Thymus (tissue), 11 donors: ENCODE measurements at regions not wholly inside any gene's neighbourhood (a gene's known extent, or its start where the extent isn't known, plus 50 kb on each side); places are given as distances from the start of the nearest gene placed in this dataset.

Experiments used
- DNase-seq, 9 donors: peaks; one replicate each; pipeline ENCODE4 v3.0.0-alpha.2; 2013; ENCODE audit warnings: low spot score in 9 of 9, low read depth in 6 of 9, missing footprints in 1 of 9
- H3K27ac ChIP-seq, 2 donors: one replicate each; pipeline ENCODE4 v1.5.1; 2013; ENCODE audit warnings: control low read depth in 1 of 2, low read depth in 1 of 2, low read length in 1 of 2, mild to moderate bottlenecking in 1 of 2, moderate library complexity in 1 of 2
- H3K27me3 ChIP-seq, 2 donors: one replicate each; pipeline ENCODE4 v1.5.1; 2013; ENCODE audit warnings: low read length in 1 of 2; ENCODE audit not compliant: control insufficient read depth in 2 of 2, insufficient read depth in 1 of 2
- H3K36me3 ChIP-seq, 2 donors: one replicate each; pipeline ENCODE4 v1.5.1; 2013; ENCODE audit warnings: low read length in 1 of 2, mild to moderate bottlenecking in 1 of 2, moderate library complexity in 1 of 2; ENCODE audit not compliant: control insufficient read depth in 2 of 2, insufficient read depth in 2 of 2
- H3K4me1 ChIP-seq, 2 donors: one replicate each; pipeline ENCODE4 v1.5.1; 2013; ENCODE audit warnings: low read length in 2 of 2; ENCODE audit not compliant: control insufficient read depth in 2 of 2, insufficient read depth in 2 of 2
- H3K4me3 ChIP-seq, 2 donors: one replicate each; pipeline ENCODE4 v1.5.1; 2013; ENCODE audit warnings: low read length in 2 of 2, control low read depth in 1 of 2, mild to moderate bottlenecking in 1 of 2
- H3K9me3 ChIP-seq, 2 donors: one replicate each; pipeline ENCODE4 v1.5.1; 2013; ENCODE audit warnings: low read length in 1 of 2, mild to moderate bottlenecking in 1 of 2; ENCODE audit not compliant: control insufficient read depth in 2 of 2, insufficient read depth in 1 of 2
- WGBS: extraction: QIAGEN DNeasy Blood & Tissue Kit; methylation state at CpG from one replicate; pipeline ENCODE4 v1.1.7; 2013; 5-methylcytosine and 5-hydroxymethylcytosine counted together
- donor health status: healthy.

DNA sequence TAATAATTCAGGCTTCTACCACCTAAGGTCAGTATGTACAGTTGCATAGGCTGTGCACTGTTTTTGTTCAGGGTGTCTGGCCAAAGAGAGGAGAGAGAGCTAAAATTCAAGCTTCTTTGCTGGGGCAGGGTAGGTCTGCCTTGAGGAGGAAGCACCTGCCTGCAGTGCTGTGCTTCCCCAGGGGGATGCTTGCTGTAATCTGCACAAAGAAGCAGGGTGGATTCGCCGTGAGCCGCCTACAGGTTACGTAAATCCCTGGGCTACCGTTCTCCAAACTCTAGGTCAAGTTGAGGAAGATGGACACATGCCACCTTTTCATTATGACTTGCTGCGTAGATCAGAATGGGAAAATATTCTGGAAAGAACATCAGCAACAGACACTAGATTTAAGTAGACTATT is 543.3 kb downstream of the TNS3 start:
- H3K36me3 ChIP-seq: no peaks in the 10 kb centered on the region
- H3K9me3 ChIP-seq: no peaks in the 10 kb centered on the region
- peak overlapping the region in 1 of 2 donors; percentile 92 for H3K27ac ChIP-seq
- H3K4me1 ChIP-seq: peaks cover 2 to 19% of the 10 kb centered on the region in 2 donors
- WGBS: 80% methylated on average over 6 of the region's 6 CpGs
- no peaks in the 10 kb centered on the region for H3K27me3 ChIP-seq
- no peak overlapping the region for H3K4me3 ChIP-seq
- DNase-seq: peak in 6 of 9 donors; percentile 6 to 61 (median 20)

- Histone ChIP-seq H3K4me1 (peaks cover 2 to 19% of the 10 kb centered on the region in 2 donors), H3K36me3 (no peaks in the 10 kb centered on the region), H3K4me3 (no peak overlapping the region), H3K27me3 (no peaks in the 10 kb centered on the region), H3K27ac (no peak overlapping the region), H3K9me3 (no peaks in the 10 kb centered on the region)
- WGBS: 91% methylated on average over 7 of the region's 7 CpGs
- DNase-seq: no peak
Observed at GRCh38 chr7:47037607-47038006, 544.3 kb downstream of the TNS3 start.

GRCh38 chr7:47036909-47037308 is 545.0 kb downstream of the TNS3 start:
- Histone ChIP-seq H3K4me1 (peaks cover 2 to 19% of the 10 kb centered on the region in 2 donors), H3K27ac (no peak overlapping the region), H3K9me3 (no peaks in the 10 kb centered on the region), H3K27me3 (no peaks in the 10 kb centered on the region), H3K4me3 (no peak overlapping the region), H3K36me3 (no peaks in the 10 kb centered on the region)
- DNase-seq: no peak
- 86% methylated on average over 6 of the region's 6 CpGs for WGBS

- Histone ChIP-seq H3K4me3 (no peak overlapping the region), H3K9me3 (no peaks in the 10 kb centered on the region), H3K27ac (no peak overlapping the region), H3K4me1 (peaks cover 2 to 17% of the 10 kb centered on the region in 2 donors), H3K36me3 (no peaks in the 10 kb centered on the region), H3K27me3 (no peaks in the 10 kb centered on the region)
- 92% methylated on average over 2 of the region's 2 CpGs for WGBS
- DNase-seq: no peak
Observed at GRCh38 chr7:47035522-47035921, 546.4 kb downstream of the TNS3 start.

- Histone ChIP-seq H3K9me3 (no peaks in the 10 kb centered on the region), H3K36me3 (no peaks in the 10 kb centered on the region), H3K4me3 (no peak overlapping the region), H3K27ac (no peak overlapping the region), H3K27me3 (no peaks in the 10 kb centered on the region), H3K4me1 (peaks cover 0 to 11% of the 10 kb centered on the region in 2 donors)
- 96% methylated on average over 2 of the region's 2 CpGs for WGBS
- DNase-seq: no peak
Observed at GRCh38 chr7:47034180-47034579, 547.7 kb downstream of the TNS3 start.

GRCh38 chr7:47032536-47032908 is 549.4 kb downstream of the TNS3 start:
- Histone ChIP-seq H3K9me3 (no peaks in the 10 kb centered on the region), H3K36me3 (no peaks in the 10 kb centered on the region), H3K4me3 (no peak overlapping the region), H3K27ac (no peak overlapping the region), H3K27me3 (no peaks in the 10 kb centered on the region), H3K4me1 (no peaks in the 10 kb centered on the region)
- no peak for DNase-seq
- 94% methylated on average over 4 of the region's 4 CpGs for WGBS

- no peak for DNase-seq
- Histone ChIP-seq H3K4me3 (no peak overlapping the region), H3K4me1 (no peaks in the 10 kb centered on the region), H3K27ac (no peak overlapping the region), H3K9me3 (no peaks in the 10 kb centered on the region), H3K27me3 (no peaks in the 10 kb centered on the region), H3K36me3 (no peaks in the 10 kb centered on the region)
- WGBS: 87% methylated on average over 6 of the region's 6 CpGs
Observed at GRCh38 chr7:47031786-47032535, 550.0 kb downstream of the TNS3 start.

GRCh38 chr7:47028284-47028683 is 553.6 kb downstream of the TNS3 start:
- no peaks in the 10 kb centered on the region for H3K36me3 ChIP-seq
- H3K4me3 ChIP-seq: no peak overlapping the region
- 92% methylated on average over 3 of the region's 3 CpGs for WGBS
- DNase-seq: no peak
- H3K9me3 ChIP-seq: no peaks in the 10 kb centered on the region
- no peaks in the 10 kb centered on the region for H3K4me1 ChIP-seq
- no peak overlapping the region for H3K27ac ChIP-seq
- no peaks in the 10 kb centered on the region for H3K27me3 ChIP-seq

GRCh38 chr7:47027695-47028240 is 554.1 kb downstream of the TNS3 start:
- H3K9me3 ChIP-seq: no peaks in the 10 kb centered on the region
- H3K27me3 ChIP-seq: no peaks in the 10 kb centered on the region
- H3K36me3 ChIP-seq: no peaks in the 10 kb centered on the region
- DNase-seq: no peak
- no peaks in the 10 kb centered on the region for H3K4me1 ChIP-seq
- no peak overlapping the region for H3K4me3 ChIP-seq
- no peak overlapping the region for H3K27ac ChIP-seq
- WGBS: 94% methylated on average over 2 of the region's 2 CpGs
